PFSK-1 (cell line): ENCODE measurements at regions not wholly inside any gene's neighbourhood (a gene's known extent, or its start where the extent isn't known, plus 50 kb on each side); places are given as distances from the start of the nearest gene placed in this dataset.

Experiments used
- FOXP2 ChIP-seq: optimal IDR thresholded peaks from 2 replicates; pipeline ENCODE3; 2011; ENCODE audit warnings: borderline replicate concordance, control low read depth, inconsistent platforms; ENCODE audit not compliant: insufficient read depth; ENCODE audit errors: extremely low read length, extremely low read depth
- POLR2AphosphoS5 ChIP-seq: IDR thresholded peaks from 2 replicates; pipeline ENCODE4 v1.6.1; 2012; ENCODE audit warnings: low read depth, mild to moderate bottlenecking, control low read depth, low read length, moderate library complexity
- REST ChIP-seq, 2 experiments: IDR thresholded peaks; 2 replicates each; pipeline versions ENCODE4 v1.6.1 to v1.8.0; 2011 to 2012; ENCODE audit warnings: low read depth in 2 of 2, low read length in 2 of 2, control low read depth in 1 of 2, inconsistent platforms in 1 of 2, mild to moderate bottlenecking in 1 of 2, moderate library complexity in 1 of 2; ENCODE audit not compliant: insufficient read depth in 1 of 2
- SIN3A ChIP-seq: IDR thresholded peaks from 2 replicates; pipeline ENCODE4 v1.6.1; 2012; ENCODE audit warnings: mild to moderate bottlenecking, low read length, moderate library complexity, borderline replicate concordance; ENCODE audit not compliant: insufficient read depth
- TAF1 ChIP-seq: IDR thresholded peaks from 2 replicates; pipeline ENCODE4 v1.6.1; 2012; ENCODE audit warnings: low read length, control low read depth, borderline replicate concordance; ENCODE audit not compliant: insufficient read depth

GRCh38 chr5:6142353-6142752, 236.0 kb downstream of the MED10 start:
- TF ChIP-seq SIN3A, result no peak
- TF ChIP-seq REST (IDR thresholded peaks at IDR 0.05; ENCODE audit: insufficient read depth in 1 of 2, low read depth in 2 of 2, low read length in 2 of 2), result no peak
- no peak for TF ChIP-seq TAF1
- TF ChIP-seq POLR2AphosphoS5, result no peak
- TF ChIP-seq FOXP2, result no peak

GRCh38 chr5:6140219-6140618, 238.1 kb downstream of the MED10 start:
- no peak for TF ChIP-seq POLR2AphosphoS5
- TF ChIP-seq SIN3A, result no peak
- TF ChIP-seq REST (IDR thresholded peaks at IDR 0.05; ENCODE audit: insufficient read depth in 1 of 2, low read depth in 2 of 2, low read length in 2 of 2), result no peak
- no peak for TF ChIP-seq TAF1
- no peak for TF ChIP-seq FOXP2

GRCh38 chr5:6135977-6136376, 242.4 kb downstream of the MED10 start:
- TF ChIP-seq REST (IDR thresholded peaks at IDR 0.05; ENCODE audit: insufficient read depth in 1 of 2, low read depth in 2 of 2, low read length in 2 of 2) (no peak), FOXP2 (no peak)

- no peak for TF ChIP-seq FOXP2
- TF ChIP-seq REST (IDR thresholded peaks at IDR 0.05; ENCODE audit: insufficient read depth in 1 of 2, low read depth in 2 of 2, low read length in 2 of 2), result no peak
- no peak for TF ChIP-seq TAF1
- no peak for TF ChIP-seq SIN3A
- no peak for TF ChIP-seq POLR2AphosphoS5
These were observed 244.1 kb downstream of the MED10 start for GRCh38 chr5:6134281-6134680.

- no peak for TF ChIP-seq SIN3A
- no peak for TF ChIP-seq TAF1
- no peak for TF ChIP-seq POLR2AphosphoS5
- TF ChIP-seq FOXP2, result no peak
- no peak for TF ChIP-seq REST (IDR thresholded peaks at IDR 0.05; ENCODE audit: insufficient read depth in 1 of 2, low read depth in 2 of 2, low read length in 2 of 2)
These were observed 252.6 kb downstream of the MED10 start for GRCh38 chr5:6125781-6126180.
